HepG2 (cell line): ENCODE measurements at regions not wholly inside any gene's neighbourhood (a gene's known extent, or its start where the extent isn't known, plus 50 kb on each side); places are given as distances from the start of the nearest gene placed in this dataset.

Experiments
- ATAC-seq: fragments of 200-7000 bp; cut with Tn5 transposase; 3 replicates; pipeline ENCODE4 v1.9.1; 2020; ENCODE audit warnings: mild to moderate bottlenecking, moderate library complexity
- BruUV-seq: library from RNA; stranded (reverse); fragments of 400-500 nt; replicated peaks from 2 replicates; lab custom pipeline; 2021; lab: Mats Ljungman, UMichigan
- CTCF ChIA-PET: fragments of 300-600 bp; formaldehyde crosslinking; extraction: SDS; loops from one replicate; lab custom pipeline; 2021; ENCODE audit warnings: low total read pairs, inconsistent platforms, low intra/inter-chr PET ratio; lab: Yijun Ruan, JAX
- POLR2A ChIA-PET: fragments of 350-600 bp; sonication (Branson Sonifier 250); formaldehyde crosslinking; loops from one replicate; lab custom pipeline; 2020; ENCODE audit warnings: antibody characterized with exemption, inconsistent platforms; lab: Yijun Ruan, JAX
- DNase-seq: peaks from one replicate; pipeline ENCODE4 v3.0.0-alpha.2; 2015; ENCODE audit warnings: low spot score
- FAIRE-seq: peaks from 3 replicates; lab custom pipeline; 2011; peaks lifted over from hg19 to GRCh38; lab: Jason Lieb, UNC
- H2AFZ ChIP-seq: one replicate; pipeline ENCODE4 v1.6.1; 2011; ENCODE audit warnings: low read length, inconsistent platforms
- H3K27ac ChIP-seq: fragments of 300-600 bp; 3 replicates; pipeline ENCODE4 v1.8.0; 2011; ENCODE audit warnings: mixed run types, mild to moderate bottlenecking, mixed read lengths, low read length, inconsistent platforms; ENCODE audit not compliant: insufficient read depth; ENCODE audit errors: extremely low read length
- H3K27me3 ChIP-seq, 2 experiments: fragments of 200-600 bp in 1 of 2; 2 replicates in 1 of 2; 3 replicates in 1 of 2; pipeline versions ENCODE4 v1.6.0 to v1.8.0; 2011; ENCODE audit warnings: low read length in 2 of 2, mild to moderate bottlenecking in 2 of 2, moderate library complexity in 2 of 2, inconsistent platforms in 1 of 2; ENCODE audit not compliant: insufficient read depth in 2 of 2, control insufficient read depth in 1 of 2
- H3K36me3 ChIP-seq, 2 experiments: fragments of 200-600 bp in 1 of 2; replicated peaks in 1 of 2; 2 replicates in 1 of 2; 3 replicates in 1 of 2; pipeline versions ENCODE4 v1.5.1 to v1.8.0; 2011; ENCODE audit warnings: low read length in 2 of 2, inconsistent platforms in 1 of 2; ENCODE audit not compliant: insufficient read depth in 2 of 2, control insufficient read depth in 1 of 2
- H3K4me1 ChIP-seq: 2 replicates; pipeline ENCODE4 v1.5.1; 2012; ENCODE audit warnings: low read length, inconsistent platforms; ENCODE audit not compliant: insufficient read depth
- H3K4me2 ChIP-seq: 2 replicates; pipeline ENCODE4 v1.6.0; 2011; ENCODE audit warnings: low read depth, low read length, inconsistent platforms
- H3K4me3 ChIP-seq, 3 experiments: fragments of 200-600 bp in 1 of 3; sonication (generic), shearing (Covaris generic) in 1 of 3; replicated peaks in 1 of 3; 2 replicates each; pipeline ENCODE4 v1.5.1; 2011 to 2016; ENCODE audit warnings: low read length in 3 of 3, inconsistent platforms in 2 of 3, low read depth in 2 of 3, mild to moderate bottlenecking in 2 of 3, control low read depth in 1 of 3, mixed read lengths in 1 of 3; ENCODE audit not compliant: insufficient read depth in 1 of 3
- H3K79me2 ChIP-seq: one replicate; pipeline ENCODE4 v1.6.1; 2011; ENCODE audit warnings: low read length, inconsistent platforms; ENCODE audit not compliant: insufficient read depth
- H3K9ac ChIP-seq: 2 replicates; pipeline ENCODE4 v1.6.0; 2011; ENCODE audit warnings: mild to moderate bottlenecking, low read depth, low read length, inconsistent platforms; ENCODE audit not compliant: insufficient read depth
- H3K9me3 ChIP-seq: 2 replicates; pipeline ENCODE4 v1.5.1; 2012; ENCODE audit warnings: mild to moderate bottlenecking, low read length
- H4K20me1 ChIP-seq: 2 replicates; pipeline ENCODE4 v1.6.0; 2011; ENCODE audit warnings: inconsistent platforms, mild to moderate bottlenecking, low read length, moderate library complexity; ENCODE audit not compliant: insufficient read depth
- BCL6 ChIP-seq: IDR thresholded peaks from 2 replicates; pipeline ENCODE4 v1.6.1; 2016; ENCODE audit warnings: missing genetic modification reagents, missing compliant biosample characterization
- CBX2 ChIP-seq, 2 experiments: fragments of 200-600 bp in 1 of 2; sonication (generic); formaldehyde crosslinking in 1 of 2; IDR thresholded peaks; 2 replicates each; pipeline versions ENCODE4 v1.7.0 to v1.8.1; 2018 to 2022; ENCODE audit warnings: low read depth in 2 of 2, low read length in 1 of 2, mild to moderate bottlenecking in 1 of 2, missing genetic modification reagents in 1 of 2
- CENPX ChIP-seq: sonication (generic); formaldehyde crosslinking; IDR thresholded peaks from 2 replicates; pipeline ENCODE4 v1.9.0; 2021; ENCODE audit warnings: mild to moderate bottlenecking, missing genetic modification reagents, moderate library complexity
- NONO ChIP-seq, 2 experiments: fragments of 450-650 bp in 1 of 2; sonication (generic) in 1 of 2; formaldehyde crosslinking in 1 of 2; IDR thresholded peaks in 1 of 2; conservative IDR thresholded peaks in 1 of 2; 2 replicates each; pipeline versions ENCODE4 v1.6.1 to v1.8.0; 2017 to 2022; ENCODE audit warnings: mild to moderate bottlenecking in 1 of 2, missing genetic modification reagents in 1 of 2, moderate library complexity in 1 of 2
- RCOR2 ChIP-seq: IDR thresholded peaks from 2 replicates; pipeline ENCODE4 v1.6.1; 2016; ENCODE audit warnings: missing biosample characterization, missing genetic modification reagents
- SALL1 ChIP-seq: sonication (generic); formaldehyde crosslinking; IDR thresholded peaks from 2 replicates; pipeline ENCODE4 v1.8.0; 2022; ENCODE audit warnings: mild to moderate bottlenecking, missing genetic modification reagents
- STAT5B ChIP-seq: sonication (generic); formaldehyde crosslinking; IDR thresholded peaks from 2 replicates; pipeline ENCODE4 v1.4.0; 2020; ENCODE audit warnings: missing genetic modification reagents
- ZFAT ChIP-seq: sonication (generic); formaldehyde crosslinking; conservative IDR thresholded peaks from 2 replicates; pipeline ENCODE4 v1.8.1; 2023; ENCODE audit warnings: missing genetic modification reagents, inconsistent platforms
- ZMYM4 ChIP-seq: sonication (generic); formaldehyde crosslinking; IDR thresholded peaks from 2 replicates; pipeline ENCODE4 v1.8.1; 2023; ENCODE audit warnings: mild to moderate bottlenecking, missing genetic modification reagents
- ZNF12 ChIP-seq: sonication (generic); formaldehyde crosslinking; IDR thresholded peaks from 2 replicates; pipeline ENCODE4 v1.5.0; 2020; ENCODE audit warnings: missing genetic modification reagents
- ZNF468 ChIP-seq: sonication (generic); formaldehyde crosslinking; IDR thresholded peaks from 2 replicates; pipeline ENCODE4 v1.8.0; 2022; ENCODE audit warnings: mild to moderate bottlenecking, moderate library complexity, missing genetic modification reagents
- WGBS: methylation state at CpG from one replicate; pipeline ENCODE4 v1.1.6; 2017; ENCODE audit warnings: low lambda C conversion rate; 5-methylcytosine and 5-hydroxymethylcytosine counted together
- in situ Hi-C: cut with HindIII; loops from 2 replicates; pipeline ENCODE4 v1.10.0; 2017; ENCODE audit warnings: low pct_unique_long_range_greater_than_20kb; ENCODE audit not compliant: extremely low pct_ligation_motif_present
- intact Hi-C: fragments of 100-400 bp; cut with micrococcal nuclease; formaldehyde crosslinking; loops from one replicate; pipeline ENCODE4 v1.10.0; 2022; ENCODE audit not compliant: unreplicated experiment
- TF ChIP-seq, protein P1 (sequence below): sonication (generic); formaldehyde crosslinking; IDR thresholded peaks from 2 replicates; pipeline ENCODE4 v1.8.1; 2023; ENCODE audit warnings: missing genetic modification reagents, mild to moderate bottlenecking, borderline replicate concordance
- TF ChIP-seq, protein P2 (sequence below): sonication (generic); formaldehyde crosslinking; IDR thresholded peaks from 2 replicates; pipeline ENCODE4 v1.8.1; 2023; ENCODE audit warnings: mild to moderate bottlenecking, missing genetic modification reagents
- TF ChIP-seq, protein P3 (sequence below), 2 experiments: sonication (generic) in 1 of 2; formaldehyde crosslinking in 1 of 2; IDR thresholded peaks; 2 replicates each; pipeline versions ENCODE4 v1.6.1 to v1.9.0; 2014 to 2022; ENCODE audit warnings: antibody characterized with exemption in 1 of 2, borderline replicate concordance in 1 of 2, inconsistent platforms in 1 of 2, low read depth in 1 of 2, missing genetic modification reagents in 1 of 2

DNA sequence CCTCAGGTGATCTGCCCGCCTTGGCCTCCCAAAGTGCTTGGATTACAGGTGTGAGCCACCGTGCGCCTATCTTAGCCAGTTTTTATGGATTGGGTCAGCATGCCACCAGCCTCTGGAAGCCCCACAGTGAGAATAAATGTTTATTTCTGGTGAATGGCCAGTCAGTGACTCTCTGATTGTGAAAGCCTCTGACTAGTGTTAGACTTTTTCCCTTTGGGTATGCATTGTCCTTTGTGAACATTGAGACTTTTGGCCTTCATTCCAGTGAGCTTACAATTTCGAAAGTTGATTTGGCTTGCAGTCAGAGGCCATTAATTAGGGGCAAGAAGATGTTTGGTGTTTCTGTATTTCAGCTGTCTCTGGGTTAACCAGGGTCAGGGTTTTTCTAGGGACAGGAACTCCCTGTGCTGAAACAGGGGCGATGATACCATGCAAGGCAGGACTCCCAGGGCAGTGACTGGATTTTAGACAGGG, 274.5 kb upstream of the C2CD4B start (continued):
- peak; percentile 78 for TF ChIP-seq BCL6 (CRISPR knock-in tag)
- no peak for TF ChIP-seq NONO (IDR thresholded peaks at IDR 0.05)
- TF ChIP-seq NONO (CRISPR knock-in tag; conservative IDR thresholded peaks at IDR 0.05) = no peak
- TF ChIP-seq SALL1 (CRISPR knock-in tag) = peak; percentile 29; the same call in 1 of the 2 replicates
- 0 out of 2 replicates have a peak, but pooled peaks have one; percentile 21 for TF ChIP-seq ZMYM4
- TF ChIP-seq STAT5B = no peak

DNA sequence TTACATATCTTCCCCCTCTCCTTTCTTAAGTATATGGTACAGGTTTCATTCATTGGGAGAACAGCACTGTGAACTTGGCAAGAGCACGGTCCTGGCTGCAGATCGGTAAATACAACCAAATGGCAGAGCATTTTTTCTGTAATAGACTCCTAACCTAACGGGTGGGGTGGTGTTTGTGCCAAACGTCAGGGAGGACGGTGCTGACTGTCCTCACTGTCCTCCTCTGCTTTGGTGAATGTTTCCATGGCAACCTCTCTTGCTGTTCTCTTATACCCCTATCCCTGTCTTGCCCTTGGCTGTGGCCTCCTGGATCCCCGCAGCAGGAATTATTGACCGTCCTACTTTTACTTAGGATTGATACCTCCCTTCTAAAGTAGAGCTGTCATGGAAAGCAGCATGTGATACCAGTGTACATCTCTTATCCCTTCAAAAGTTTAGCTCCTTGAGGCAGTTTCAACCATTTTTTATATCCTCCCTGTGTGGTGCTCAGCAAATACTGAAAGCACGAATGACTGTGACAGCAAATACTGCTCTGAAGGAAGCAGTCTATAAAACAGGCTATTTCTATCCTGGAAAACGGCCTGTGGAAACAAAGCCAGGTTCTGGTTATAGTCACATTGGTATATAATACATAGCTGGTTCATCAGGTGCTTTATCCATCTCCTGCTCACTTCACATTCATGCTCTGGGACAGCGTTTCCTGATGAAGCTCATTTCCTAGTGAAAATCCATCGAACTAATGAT, 275.4 kb upstream of the C2CD4B start:
- intact Hi-C loops = no loop called here
- TF ChIP-seq CENPX (no peak), CBX2 (IDR thresholded peaks at IDR 0.05; ENCODE audit: low read depth, low read length) (no peak), CBX2 (CRISPR knock-in tag; IDR thresholded peaks at IDR 0.05; ENCODE audit: low read depth) (no peak), RCOR2 (CRISPR knock-in tag) (no peak), ZNF12 (CRISPR knock-in tag) (no peak), ZNF468 (no peak), ZFAT (CRISPR knock-in tag) (no peak)
- TF ChIP-seq, protein P1, sequence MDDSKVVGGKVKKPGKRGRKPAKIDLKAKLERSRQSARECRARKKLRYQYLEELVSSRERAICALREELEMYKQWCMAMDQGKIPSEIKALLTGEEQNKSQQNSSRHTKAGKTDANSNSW (CRISPR knock-in tag) = no peak
- TF ChIP-seq, protein P2, sequence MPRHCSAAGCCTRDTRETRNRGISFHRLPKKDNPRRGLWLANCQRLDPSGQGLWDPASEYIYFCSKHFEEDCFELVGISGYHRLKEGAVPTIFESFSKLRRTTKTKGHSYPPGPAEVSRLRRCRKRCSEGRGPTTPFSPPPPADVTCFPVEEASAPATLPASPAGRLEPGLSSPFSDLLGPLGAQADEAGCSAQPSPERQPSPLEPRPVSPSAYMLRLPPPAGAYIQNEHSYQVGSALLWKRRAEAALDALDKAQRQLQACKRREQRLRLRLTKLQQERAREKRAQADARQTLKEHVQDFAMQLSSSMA = no peak
- TF ChIP-seq, protein P3, sequence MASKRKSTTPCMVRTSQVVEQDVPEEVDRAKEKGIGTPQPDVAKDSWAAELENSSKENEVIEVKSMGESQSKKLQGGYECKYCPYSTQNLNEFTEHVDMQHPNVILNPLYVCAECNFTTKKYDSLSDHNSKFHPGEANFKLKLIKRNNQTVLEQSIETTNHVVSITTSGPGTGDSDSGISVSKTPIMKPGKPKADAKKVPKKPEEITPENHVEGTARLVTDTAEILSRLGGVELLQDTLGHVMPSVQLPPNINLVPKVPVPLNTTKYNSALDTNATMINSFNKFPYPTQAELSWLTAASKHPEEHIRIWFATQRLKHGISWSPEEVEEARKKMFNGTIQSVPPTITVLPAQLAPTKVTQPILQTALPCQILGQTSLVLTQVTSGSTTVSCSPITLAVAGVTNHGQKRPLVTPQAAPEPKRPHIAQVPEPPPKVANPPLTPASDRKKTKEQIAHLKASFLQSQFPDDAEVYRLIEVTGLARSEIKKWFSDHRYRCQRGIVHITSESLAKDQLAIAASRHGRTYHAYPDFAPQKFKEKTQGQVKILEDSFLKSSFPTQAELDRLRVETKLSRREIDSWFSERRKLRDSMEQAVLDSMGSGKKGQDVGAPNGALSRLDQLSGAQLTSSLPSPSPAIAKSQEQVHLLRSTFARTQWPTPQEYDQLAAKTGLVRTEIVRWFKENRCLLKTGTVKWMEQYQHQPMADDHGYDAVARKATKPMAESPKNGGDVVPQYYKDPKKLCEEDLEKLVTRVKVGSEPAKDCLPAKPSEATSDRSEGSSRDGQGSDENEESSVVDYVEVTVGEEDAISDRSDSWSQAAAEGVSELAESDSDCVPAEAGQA (IDR thresholded peaks at IDR 0.05; ENCODE audit: low read depth) = no peak
- TF ChIP-seq, protein P3 (CRISPR knock-in tag; IDR thresholded peaks at IDR 0.05; ENCODE audit: borderline replicate concordance) = no peak

More for the DNA sequence above, 275.4 kb upstream of the C2CD4B start:
- peak overlapping the region; percentile 42; the same call in 1 of the 2 replicates for H3K4me2 ChIP-seq
- ATAC-seq (no peak), FAIRE-seq (no peak), DNase-seq (no peak)
- H3K27ac ChIP-seq = peak overlapping the region; percentile 61
- in situ Hi-C loops = no loop called here
- no peaks in the 10 kb centered on the region for H3K9me3 ChIP-seq
- CTCF ChIA-PET = no interaction called here
- H3K79me2 ChIP-seq = peaks cover 2% of the 10 kb centered on the region
- no TSS peak for BruUV-seq
- POLR2A ChIA-PET = interaction anchor here (1.3 kb wide), 1 partner anchor 9 kb away, joined by 4 read pairs; no protein-coding TSS in a partner anchor
- no peak overlapping the region for H2AFZ ChIP-seq
- no peak overlapping the region for H3K4me3 ChIP-seq
- 88% methylated on average over 11 of the region's 11 CpGs for WGBS
- no peaks in the 10 kb centered on the region for H4K20me1 ChIP-seq
- no peaks in the 10 kb centered on the region; a peak in 1 of 5 replicates for H3K36me3 ChIP-seq
- H3K27me3 ChIP-seq = no peaks in the 10 kb centered on the region
- peaks cover 25% of the 10 kb centered on the region for H3K4me1 ChIP-seq
- H3K9ac ChIP-seq = no peak overlapping the region
